ENCODE measurements at regions not wholly inside any gene's neighbourhood (a gene's known extent, or its start where the extent isn't known, plus 50 kb on each side); places are given as distances from the start of the nearest gene placed in this dataset.

GRCh38 chr10:65346466-65346865 is 1579.4 kb upstream of the LRRTM3 start:
- DNase-seq (ENCODE audit: low read depth, low spot score): peak; percentile 86
- in situ Hi-C loops (cut with HindIII; ENCODE audit: low pct_unique_long_range_greater_than_20kb, low sequenced_read_pairs): no loop called here

- in situ Hi-C loops (cut with HindIII; ENCODE audit: low pct_unique_long_range_greater_than_20kb, low sequenced_read_pairs): no loop called here
- no peak for DNase-seq (ENCODE audit: low read depth, low spot score)
Observed at GRCh38 chr10:65348637-65349036, 1577.2 kb upstream of the LRRTM3 start.

- DNase-seq (ENCODE audit: low read depth, low spot score): no peak
- in situ Hi-C loops (cut with HindIII; ENCODE audit: low pct_unique_long_range_greater_than_20kb, low sequenced_read_pairs): no loop called here
Observed at GRCh38 chr10:65350611-65351010, 1575.2 kb upstream of the LRRTM3 start.

GRCh38 chr10:65355141-65355680 is 1570.6 kb upstream of the LRRTM3 start:
- in situ Hi-C loops (cut with HindIII; ENCODE audit: low pct_unique_long_range_greater_than_20kb, low sequenced_read_pairs): no loop called here

GRCh38 chr10:65358565-65358964 is 1567.3 kb upstream of the LRRTM3 start:
- peak; percentile 74 for DNase-seq (ENCODE audit: low read depth, low spot score)
- in situ Hi-C loops (cut with HindIII; ENCODE audit: low pct_unique_long_range_greater_than_20kb, low sequenced_read_pairs): no loop called here

More at GRCh38 chr10:65355141-65355680, 1570.6 kb upstream of the LRRTM3 start:
- peak; percentile 73 for DNase-seq (ENCODE audit: low read depth, low spot score)

GRCh38 chr10:65360497-65360896 is 1565.3 kb upstream of the LRRTM3 start:
- in situ Hi-C loops (cut with HindIII; ENCODE audit: low pct_unique_long_range_greater_than_20kb, low sequenced_read_pairs): no loop called here
- no peak for DNase-seq (ENCODE audit: low read depth, low spot score)

- no peak for DNase-seq (ENCODE audit: low read depth, low spot score)
- in situ Hi-C loops (cut with HindIII; ENCODE audit: low pct_unique_long_range_greater_than_20kb, low sequenced_read_pairs): no loop called here
Observed at GRCh38 chr10:65365878-65366277, 1560.0 kb upstream of the LRRTM3 start.

- in situ Hi-C loops (cut with HindIII; ENCODE audit: low pct_unique_long_range_greater_than_20kb, low sequenced_read_pairs): no loop called here
- DNase-seq (ENCODE audit: low read depth, low spot score): no peak
Observed at GRCh38 chr10:65367706-65368105, 1558.1 kb upstream of the LRRTM3 start.

- DNase-seq (ENCODE audit: low read depth, low spot score): no peak
- in situ Hi-C loops (cut with HindIII; ENCODE audit: low pct_unique_long_range_greater_than_20kb, low sequenced_read_pairs): no loop called here
Observed at GRCh38 chr10:65375528-65375927, 1550.3 kb upstream of the LRRTM3 start.

GRCh38 chr10:65377687-65378086 is 1548.1 kb upstream of the LRRTM3 start:
- in situ Hi-C loops (cut with HindIII; ENCODE audit: low pct_unique_long_range_greater_than_20kb, low sequenced_read_pairs): no loop called here
- peak; percentile 21 for DNase-seq (ENCODE audit: low read depth, low spot score)

GRCh38 chr10:65394502-65395297 is 1531.1 kb upstream of the LRRTM3 start:
- DNase-seq (ENCODE audit: low read depth, low spot score): no peak
- in situ Hi-C loops (cut with HindIII; ENCODE audit: low pct_unique_long_range_greater_than_20kb, low sequenced_read_pairs): no loop called here

- no peak for DNase-seq (ENCODE audit: low read depth, low spot score)
- in situ Hi-C loops (cut with HindIII; ENCODE audit: low pct_unique_long_range_greater_than_20kb, low sequenced_read_pairs): no loop called here
Observed at GRCh38 chr10:65395631-65396030, 1530.2 kb upstream of the LRRTM3 start.

- in situ Hi-C loops (cut with HindIII; ENCODE audit: low pct_unique_long_range_greater_than_20kb, low sequenced_read_pairs): no loop called here
- no peak for DNase-seq (ENCODE audit: low read depth, low spot score)
Observed at GRCh38 chr10:65396997-65397396, 1528.8 kb upstream of the LRRTM3 start.

- no peak for DNase-seq (ENCODE audit: low read depth, low spot score)
- in situ Hi-C loops (cut with HindIII; ENCODE audit: low pct_unique_long_range_greater_than_20kb, low sequenced_read_pairs): no loop called here
Observed at GRCh38 chr10:65408401-65408800, 1517.4 kb upstream of the LRRTM3 start.

- in situ Hi-C loops (cut with HindIII; ENCODE audit: low pct_unique_long_range_greater_than_20kb, low sequenced_read_pairs): no loop called here
Observed at GRCh38 chr10:65413001-65413400, 1512.8 kb upstream of the LRRTM3 start.

GRCh38 chr10:65415318-65415717 is 1510.5 kb upstream of the LRRTM3 start:
- DNase-seq (ENCODE audit: low read depth, low spot score): no peak
- in situ Hi-C loops (cut with HindIII; ENCODE audit: low pct_unique_long_range_greater_than_20kb, low sequenced_read_pairs): no loop called here

More at GRCh38 chr10:65413001-65413400, 1512.8 kb upstream of the LRRTM3 start:
- DNase-seq (ENCODE audit: low read depth, low spot score): no peak

GRCh38 chr10:65416094-65416493 is 1509.7 kb upstream of the LRRTM3 start:
- in situ Hi-C loops (cut with HindIII; ENCODE audit: low pct_unique_long_range_greater_than_20kb, low sequenced_read_pairs): no loop called here
- no peak for DNase-seq (ENCODE audit: low read depth, low spot score)

GRCh38 chr10:65419629-65420028 is 1506.2 kb upstream of the LRRTM3 start:
- in situ Hi-C loops (cut with HindIII; ENCODE audit: low pct_unique_long_range_greater_than_20kb, low sequenced_read_pairs): no loop called here
- DNase-seq (ENCODE audit: low read depth, low spot score): no peak

- in situ Hi-C loops (cut with HindIII; ENCODE audit: low pct_unique_long_range_greater_than_20kb, low sequenced_read_pairs): no loop called here
- DNase-seq (ENCODE audit: low read depth, low spot score): no peak
Observed at GRCh38 chr10:65423043-65423442, 1502.8 kb upstream of the LRRTM3 start.
